ENCODE measurements at regions not wholly inside any gene's neighbourhood (a gene's known extent, or its start where the extent isn't known, plus 50 kb on each side); places are given as distances from the start of the nearest gene placed in this dataset.

- ChIA-PET CTCF (no interaction called here), POLR2A (no interaction called here)
- no peaks in the 10 kb centered on the region for H3K27me3 Mint-ChIP-seq
- H3K4me3 Mint-ChIP-seq = no peak overlapping the region
- no peaks in the 10 kb centered on the region for H3K36me3 Mint-ChIP-seq (ENCODE audit: low read depth)
- no peaks in the 10 kb centered on the region for H3K4me1 Mint-ChIP-seq
- no peaks in the 10 kb centered on the region for H3K9me3 Mint-ChIP-seq
- H3K27ac Mint-ChIP-seq = no peak overlapping the region
- DNase-seq = no peak
Measured at GRCh38 chr22:47274196-47274595, 511.7 kb downstream of the TBC1D22A start.

- ChIA-PET CTCF (no interaction called here), POLR2A (no interaction called here)
- Mint-ChIP-seq H3K36me3 (ENCODE audit: low read depth) (no peaks in the 10 kb centered on the region), H3K27ac (no peak overlapping the region), H3K4me1 (no peaks in the 10 kb centered on the region), H3K4me3 (no peak overlapping the region), H3K9me3 (no peaks in the 10 kb centered on the region), H3K27me3 (no peaks in the 10 kb centered on the region)
- DNase-seq = no peak
Measured at GRCh38 chr22:47270463-47271135, 508.1 kb downstream of the TBC1D22A start.

DNA sequence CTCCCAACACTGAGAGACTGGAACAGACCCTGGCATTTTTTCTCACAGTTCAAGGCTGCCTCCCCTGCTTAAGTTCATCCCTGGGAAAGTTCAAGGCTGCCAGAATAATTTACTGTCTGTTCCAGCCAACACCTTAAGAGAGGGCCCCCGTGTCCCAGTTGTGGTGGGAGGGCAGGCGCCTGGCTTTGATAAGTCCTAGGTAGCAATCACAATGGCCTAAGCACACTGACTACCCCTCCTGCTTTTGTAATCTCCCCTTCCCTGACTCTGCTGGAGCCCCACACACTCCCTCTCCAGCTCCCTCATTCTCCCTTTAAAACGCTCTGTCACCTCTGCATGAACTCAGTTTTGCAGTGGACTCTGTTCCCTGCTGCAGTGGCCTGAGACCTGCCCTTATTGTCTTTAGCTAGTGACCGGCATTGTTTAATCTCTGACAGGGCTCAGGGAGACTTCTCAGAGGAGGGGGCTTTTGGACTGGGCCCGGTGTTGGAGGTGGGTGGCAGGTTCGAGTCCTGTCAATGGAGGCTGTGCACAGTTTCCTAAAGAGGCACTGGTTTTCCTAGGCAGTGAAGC, 507.2 kb downstream of the TBC1D22A start:
- H3K4me1 Mint-ChIP-seq = no peaks in the 10 kb centered on the region
- H3K27me3 Mint-ChIP-seq = no peaks in the 10 kb centered on the region
- ChIA-PET POLR2A (no interaction called here), CTCF (no interaction called here)
- H3K27ac Mint-ChIP-seq = no peak overlapping the region
- H3K9me3 Mint-ChIP-seq = no peaks in the 10 kb centered on the region
- H3K4me3 Mint-ChIP-seq = no peak overlapping the region
- DNase-seq = no peak
- no peaks in the 10 kb centered on the region for H3K36me3 Mint-ChIP-seq (ENCODE audit: low read depth)

DNA sequence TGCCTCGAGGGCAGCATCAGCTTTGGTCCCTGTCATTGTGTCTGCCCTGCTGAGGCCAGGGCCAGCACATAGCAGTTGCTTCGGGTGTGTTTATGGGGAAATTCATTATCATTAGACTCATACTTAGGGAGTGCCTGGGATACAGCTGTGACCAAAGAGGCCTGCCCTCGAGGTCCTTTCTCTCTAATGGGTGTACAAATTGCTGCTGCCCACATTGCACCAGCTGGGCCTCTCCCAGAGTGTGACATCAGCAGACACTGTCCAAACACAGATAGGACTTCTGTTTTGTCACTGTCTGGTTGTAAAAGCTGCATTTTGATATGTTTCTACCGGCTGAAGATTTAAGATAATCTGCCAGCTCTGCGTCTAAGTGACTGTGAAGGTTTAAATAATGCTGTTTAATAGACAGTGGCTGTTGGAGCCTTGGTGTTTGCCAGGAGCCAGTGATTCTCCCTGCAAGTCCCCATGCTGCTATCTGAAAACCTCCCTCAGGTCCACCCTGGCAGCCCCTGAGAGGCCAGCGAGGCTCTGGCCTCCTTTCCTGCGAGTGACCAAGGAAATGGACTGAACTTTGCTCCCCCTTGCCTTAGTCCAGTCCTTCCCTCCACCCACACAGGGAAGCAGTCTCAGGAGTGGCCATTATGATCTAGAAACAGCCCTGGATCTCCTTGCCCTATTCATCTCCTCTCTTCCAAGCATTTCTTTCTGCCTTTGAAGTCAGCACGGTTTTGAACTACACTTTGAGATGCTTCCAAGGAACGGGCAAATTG, 505.2 kb downstream of the TBC1D22A start:
- Mint-ChIP-seq H3K36me3 (ENCODE audit: low read depth) (no peaks in the 10 kb centered on the region), H3K9me3 (no peaks in the 10 kb centered on the region), H3K27ac (no peak overlapping the region), H3K27me3 (no peaks in the 10 kb centered on the region), H3K4me3 (no peak overlapping the region), H3K4me1 (no peaks in the 10 kb centered on the region)
- CTCF ChIA-PET = no interaction called here
- DNase-seq = no peak
- POLR2A ChIA-PET = no interaction called here

- Mint-ChIP-seq H3K27me3 (no peaks in the 10 kb centered on the region), H3K36me3 (ENCODE audit: low read depth) (no peaks in the 10 kb centered on the region), H3K27ac (no peak overlapping the region), H3K4me3 (no peak overlapping the region), H3K4me1 (no peaks in the 10 kb centered on the region), H3K9me3 (no peaks in the 10 kb centered on the region)
- DNase-seq = no peak
- ChIA-PET CTCF (no interaction called here), POLR2A (no interaction called here)
Measured at GRCh38 chr22:47266329-47266728, 503.9 kb downstream of the TBC1D22A start.

- Mint-ChIP-seq H3K4me1 (no peaks in the 10 kb centered on the region), H3K4me3 (no peak overlapping the region), H3K27me3 (no peaks in the 10 kb centered on the region), H3K36me3 (ENCODE audit: low read depth) (no peaks in the 10 kb centered on the region), H3K27ac (no peak overlapping the region), H3K9me3 (no peaks in the 10 kb centered on the region)
- ChIA-PET CTCF (interaction anchor here (0.6 kb wide), 1 partner anchor 905 kb away, joined by 4 read pairs; no protein-coding TSS in a partner anchor), POLR2A (no interaction called here)
- DNase-seq = no peak
Measured at GRCh38 chr22:47260551-47260950, 498.1 kb downstream of the TBC1D22A start.

GRCh38 chr22:47259990-47260389, 497.5 kb downstream of the TBC1D22A start:
- ChIA-PET POLR2A (no interaction called here), CTCF (interaction anchor here (0.6 kb wide), 1 partner anchor 906 kb away, joined by 4 read pairs; no protein-coding TSS in a partner anchor)
- DNase-seq = no peak

DNA sequence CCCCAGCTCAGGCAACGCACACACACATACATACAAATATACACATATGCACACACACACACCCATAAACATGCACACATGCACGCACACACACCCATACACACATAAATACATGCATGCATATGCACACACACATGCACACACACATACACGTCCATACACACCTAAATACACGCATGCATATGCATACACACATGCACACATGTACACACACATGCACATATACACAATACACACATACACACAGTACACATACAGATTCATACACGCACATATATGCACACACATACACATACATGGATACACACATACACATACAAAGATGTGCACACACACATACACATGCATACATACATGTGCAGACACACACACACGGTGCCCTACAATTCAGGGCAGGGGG, 496.6 kb downstream of the TBC1D22A start:
- POLR2A ChIA-PET = no interaction called here
- no peaks in the 10 kb centered on the region for H3K36me3 Mint-ChIP-seq (ENCODE audit: low read depth)

More at GRCh38 chr22:47259990-47260389, 497.5 kb downstream of the TBC1D22A start:
- no peaks in the 10 kb centered on the region for H3K27me3 Mint-ChIP-seq
- H3K36me3 Mint-ChIP-seq (ENCODE audit: low read depth) = no peaks in the 10 kb centered on the region
- H3K9me3 Mint-ChIP-seq = no peaks in the 10 kb centered on the region
- H3K4me1 Mint-ChIP-seq = no peaks in the 10 kb centered on the region
- H3K4me3 Mint-ChIP-seq = no peak overlapping the region
- no peak overlapping the region for H3K27ac Mint-ChIP-seq

GRCh38 chr22:47257976-47258375, 495.5 kb downstream of the TBC1D22A start:
- H3K27ac Mint-ChIP-seq = no peak overlapping the region
- ChIA-PET CTCF (no interaction called here), POLR2A (no interaction called here)
- no peak overlapping the region for H3K4me3 Mint-ChIP-seq
- H3K36me3 Mint-ChIP-seq (ENCODE audit: low read depth) = no peaks in the 10 kb centered on the region
- H3K4me1 Mint-ChIP-seq = no peaks in the 10 kb centered on the region
- H3K9me3 Mint-ChIP-seq = no peaks in the 10 kb centered on the region
- peaks cover 6% of the 10 kb centered on the region for H3K27me3 Mint-ChIP-seq
- no peak for DNase-seq

More for the DNA sequence above, 496.6 kb downstream of the TBC1D22A start:
- Mint-ChIP-seq H3K4me3 (no peak overlapping the region), H3K4me1 (no peaks in the 10 kb centered on the region), H3K9me3 (no peaks in the 10 kb centered on the region), H3K27me3 (no peaks in the 10 kb centered on the region), H3K27ac (no peak overlapping the region)
- DNase-seq = no peak
- CTCF ChIA-PET = interaction anchor here (0.5 kb wide), 1 partner anchor 139 kb away, joined by 3 read pairs; no protein-coding TSS in a partner anchor

GRCh38 chr22:47257566-47257965, 495.1 kb downstream of the TBC1D22A start:
- Mint-ChIP-seq H3K27me3 (peaks cover 6% of the 10 kb centered on the region), H3K9me3 (no peaks in the 10 kb centered on the region), H3K36me3 (ENCODE audit: low read depth) (no peaks in the 10 kb centered on the region), H3K4me1 (no peaks in the 10 kb centered on the region), H3K27ac (no peak overlapping the region), H3K4me3 (no peak overlapping the region)
- POLR2A ChIA-PET = no interaction called here
- DNase-seq = no peak
- CTCF ChIA-PET = no interaction called here

DNA sequence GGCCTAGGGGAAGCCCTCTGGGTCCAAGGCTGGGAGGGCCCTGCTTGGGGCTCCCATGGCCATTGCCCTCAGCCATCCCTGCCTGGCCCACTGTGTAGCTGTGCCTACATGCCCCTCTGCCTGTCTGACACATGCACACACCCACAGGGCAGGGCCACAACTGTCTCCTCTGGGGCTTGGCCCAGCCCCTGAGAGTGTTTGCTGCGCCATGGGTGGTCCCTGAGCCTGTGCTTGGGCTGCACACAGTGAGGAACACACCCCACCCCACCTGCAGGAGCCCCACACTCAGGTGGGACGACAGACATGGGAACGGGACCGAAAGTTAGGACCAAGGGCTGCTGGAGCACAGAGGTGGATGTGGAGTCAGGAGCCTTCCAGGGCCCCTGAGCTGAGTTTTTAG, 489.5 kb downstream of the TBC1D22A start:
- no peaks in the 10 kb centered on the region for H3K4me1 Mint-ChIP-seq
- POLR2A ChIA-PET = no interaction called here
- no peaks in the 10 kb centered on the region for H3K36me3 Mint-ChIP-seq (ENCODE audit: low read depth)

GRCh38 chr22:47250995-47251765, 488.7 kb downstream of the TBC1D22A start:
- H3K4me1 Mint-ChIP-seq = no peaks in the 10 kb centered on the region
- no peak overlapping the region for H3K4me3 Mint-ChIP-seq
- H3K27me3 Mint-ChIP-seq = peaks cover 6% of the 10 kb centered on the region
- no peak for DNase-seq
- POLR2A ChIA-PET = no interaction called here
- H3K36me3 Mint-ChIP-seq (ENCODE audit: low read depth) = no peaks in the 10 kb centered on the region
- H3K9me3 Mint-ChIP-seq = no peaks in the 10 kb centered on the region
- CTCF ChIA-PET = no interaction called here
- H3K27ac Mint-ChIP-seq = no peak overlapping the region

More for the DNA sequence above, 489.5 kb downstream of the TBC1D22A start:
- Mint-ChIP-seq H3K9me3 (no peaks in the 10 kb centered on the region), H3K4me3 (no peak overlapping the region), H3K27me3 (peaks cover 6% of the 10 kb centered on the region), H3K27ac (no peak overlapping the region)
- CTCF ChIA-PET = no interaction called here
- DNase-seq = no peak

- DNase-seq = no peak
- Mint-ChIP-seq H3K9me3 (no peaks in the 10 kb centered on the region), H3K4me1 (no peaks in the 10 kb centered on the region), H3K27ac (no peak overlapping the region), H3K4me3 (no peak overlapping the region), H3K36me3 (ENCODE audit: low read depth) (no peaks in the 10 kb centered on the region), H3K27me3 (peaks cover 6% of the 10 kb centered on the region)
- CTCF ChIA-PET = no interaction called here
- POLR2A ChIA-PET = no interaction called here
Measured at GRCh38 chr22:47249370-47249928, 487.0 kb downstream of the TBC1D22A start.

All from activated CD4-positive, alpha-beta T cell treated with anti-CD3 and anti-CD28 coated beads, Interleukin-2, amount 10 ng/mL, durations not matched to agents 7 days and 5 days (primary cell).